IMR-90 (cell line): ENCODE measurements at regions not wholly inside any gene's neighbourhood (a gene's known extent, or its start where the extent isn't known, plus 50 kb on each side); places are given as distances from the start of the nearest gene placed in this dataset.
"Not testable (repeated sequence)": the region's sequence is repeated elsewhere in the genome, so short reads cannot be mapped to it uniquely, and the experiment has no call there.

Experiments used
- ATAC-seq: fragments of 200-7000 bp; cut with Tn5 transposase; 2 replicates; pipeline ENCODE4 v1.9.1; 2020; ENCODE audit warnings: low read depth, mild to moderate bottlenecking, moderate library complexity
- BruUV-seq: library from RNA; stranded (reverse); fragments of 400-500 nt; replicated peaks from 2 replicates; lab custom pipeline; 2021; lab: Mats Ljungman, UMichigan
- CTCF ChIA-PET: fragments of 300-600 bp; formaldehyde crosslinking; extraction: SDS; loops from one replicate; lab custom pipeline; 2021; ENCODE audit warnings: antibody characterized with exemption; lab: Yijun Ruan, JAX
- POLR2A ChIA-PET: fragments of 300-600 bp; sonication (Branson Sonifier 250); formaldehyde crosslinking; loops from one replicate; lab custom pipeline; 2022; ENCODE audit warnings: antibody characterized with exemption; ENCODE audit not compliant: unreplicated experiment; lab: Charles Lee
- DNase-seq: peaks from one replicate; pipeline ENCODE4 v3.0.0; 2013
- H2AFZ ChIP-seq: replicated peaks from 2 replicates; pipeline ENCODE3; 2013; ENCODE audit warnings: low read length, mild to moderate bottlenecking; ENCODE audit not compliant: poor library complexity
- H2AK5ac ChIP-seq: 2 replicates; pipeline ENCODE4 v1.6.1; 2013; ENCODE audit warnings: low read depth, low read length, inconsistent platforms
- H2AK9ac ChIP-seq: replicated peaks from 2 replicates; pipeline ENCODE3; 2013; ENCODE audit warnings: mild to moderate bottlenecking, low read depth, low read length, moderate library complexity; ENCODE audit not compliant: poor library complexity
- H2BK120ac ChIP-seq: 2 replicates; pipeline ENCODE4 v1.6.1; 2013; ENCODE audit warnings: low read depth, low read length, inconsistent platforms
- H2BK15ac ChIP-seq: 3 replicates; pipeline ENCODE4 v1.6.1; 2013; ENCODE audit warnings: low read depth, low read length, inconsistent platforms
- H2BK20ac ChIP-seq: 2 replicates; pipeline ENCODE4 v1.6.1; 2013; ENCODE audit warnings: low read depth, mild to moderate bottlenecking, inconsistent platforms, low read length, moderate library complexity
- H2BK5ac ChIP-seq: 2 replicates; pipeline ENCODE4 v1.6.1; 2013; ENCODE audit warnings: mild to moderate bottlenecking, low read depth, low read length, inconsistent platforms; ENCODE audit not compliant: poor library complexity, severe bottlenecking
- H3K14ac ChIP-seq: replicated peaks from 2 replicates; pipeline ENCODE4 v1.6.1; 2013; ENCODE audit warnings: low read depth, low read length, inconsistent platforms
- H3K18ac ChIP-seq: 2 replicates; pipeline ENCODE4 v1.6.1; 2013; ENCODE audit warnings: low read depth, low read length, control low read depth
- H3K23ac ChIP-seq: 2 replicates; pipeline ENCODE4 v1.6.1; 2013; ENCODE audit warnings: low read depth, low read length, inconsistent platforms
- H3K27ac ChIP-seq: 2 replicates; pipeline ENCODE4 v1.5.1; 2013; ENCODE audit warnings: mild to moderate bottlenecking, control low read depth, low read length; ENCODE audit not compliant: insufficient read depth
- H3K27me3 ChIP-seq: 2 replicates; pipeline ENCODE4 v1.6.1; 2013; ENCODE audit warnings: low read length; ENCODE audit not compliant: control insufficient read depth, insufficient read depth
- H3K36me3 ChIP-seq: 2 replicates; pipeline ENCODE4 v1.6.1; 2013; ENCODE audit warnings: low read length, mixed read lengths; ENCODE audit not compliant: control insufficient read depth, insufficient read depth
- H3K4ac ChIP-seq: 2 replicates; pipeline ENCODE4 v1.6.1; 2013; ENCODE audit warnings: low read depth, low read length, inconsistent platforms
- H3K4me1 ChIP-seq: 2 replicates; pipeline ENCODE4 v1.6.1; 2013; ENCODE audit warnings: low read length, mixed read lengths; ENCODE audit not compliant: control insufficient read depth, insufficient read depth
- H3K4me2 ChIP-seq: 2 replicates; pipeline ENCODE4 v1.6.1; 2013; ENCODE audit warnings: low read depth, mild to moderate bottlenecking, control low read depth, low read length, moderate library complexity
- H3K4me3 ChIP-seq: 2 replicates; pipeline ENCODE4 v1.5.1; 2013; ENCODE audit warnings: low read depth, mild to moderate bottlenecking, control low read depth, low read length, moderate library complexity; ENCODE audit not compliant: insufficient read depth
- H3K56ac ChIP-seq: 2 replicates; pipeline ENCODE4 v1.6.1; 2013; ENCODE audit warnings: low read length, inconsistent platforms; ENCODE audit not compliant: insufficient read depth; ENCODE audit errors: extremely low read depth
- H3K79me1 ChIP-seq, 2 experiments: 2 replicates each; pipeline ENCODE4 v1.6.1; 2013; ENCODE audit warnings: low read length in 2 of 2, inconsistent platforms in 1 of 2, low read depth in 1 of 2
- H3K9ac ChIP-seq: 2 replicates; pipeline ENCODE4 v1.6.1; 2013; ENCODE audit warnings: low read depth, low read length, control low read depth
- H3K9me1 ChIP-seq: 2 replicates; pipeline ENCODE4 v1.6.1; 2013; ENCODE audit warnings: low read length, inconsistent platforms; ENCODE audit not compliant: insufficient read depth
- H3K9me3 ChIP-seq: 2 replicates; pipeline ENCODE4 v1.6.1; 2013; ENCODE audit warnings: low read length; ENCODE audit not compliant: control insufficient read depth, insufficient read depth
- H4K20me1 ChIP-seq: 2 replicates; pipeline ENCODE4 v1.6.1; 2013; ENCODE audit warnings: low read length, inconsistent platforms; ENCODE audit not compliant: insufficient read depth
- H4K5ac ChIP-seq: 2 replicates; pipeline ENCODE4 v1.6.1; 2013; ENCODE audit warnings: mild to moderate bottlenecking, low read depth, low read length, control low read depth
- H4K8ac ChIP-seq, 2 experiments: 2 replicates each; pipeline ENCODE4 v1.6.1; 2013; ENCODE audit warnings: low read depth in 2 of 2, low read length in 2 of 2, control low read depth in 1 of 2, inconsistent platforms in 1 of 2
- H4K91ac ChIP-seq: 2 replicates; pipeline ENCODE4 v1.6.1; 2013; ENCODE audit warnings: low read depth, low read length, inconsistent platforms; ENCODE audit not compliant: insufficient read depth
- WGBS, 2 experiments: methylation state at CpG; one replicate each; pipeline versions ENCODE4 v1.1.5 to v1.1.7; 2013; ENCODE audit warnings: missing lambda C conversion rate in 2 of 2; ENCODE audit not compliant: insufficient read length in 1 of 2; ENCODE audit errors: extremely low coverage in 2 of 2; 5-methylcytosine and 5-hydroxymethylcytosine counted together
- dilution Hi-C: fragments of 300-500 bp; cut with HindIII; formaldehyde crosslinking; loops from one replicate; pipeline ENCODE4 v1.14.3; 2018; ENCODE audit warnings: low sequenced_read_pairs; ENCODE audit not compliant: unreplicated experiment
- in situ Hi-C: fragments of 300-500 bp; cut with MboI; formaldehyde crosslinking; loops from 3 replicates; pipeline ENCODE4 v1.14.3; 2019; ENCODE audit warnings: low sequenced_read_pairs, inconsistent platforms, mixed read lengths
- intact Hi-C: fragments of 100-400 bp; cut with micrococcal nuclease; formaldehyde crosslinking; loops from 2 replicates; pipeline ENCODE4 v1.10.0; 2022

- in situ Hi-C loops, POLR2A ChIA-PET, H2AFZ ChIP-seq: not testable (repeated sequence)
These were observed 139.4 kb upstream of the ANKRD55 start for GRCh38 chr5:56372491-56372890.

More at GRCh38 chr5:56372491-56372890, 139.4 kb upstream of the ANKRD55 start:
- H2BK20ac ChIP-seq, H3K4me2 ChIP-seq, H3K9ac ChIP-seq, H3K4me1 ChIP-seq, H3K9me1 ChIP-seq, intact Hi-C loops, H3K27ac ChIP-seq, dilution Hi-C loops, H3K14ac ChIP-seq, H3K79me1 ChIP-seq, H3K4me3 ChIP-seq, DNase-seq, H3K4ac ChIP-seq, H3K23ac ChIP-seq, H4K8ac ChIP-seq, H2BK15ac ChIP-seq, H2AK9ac ChIP-seq, H2BK5ac ChIP-seq, H4K20me1 ChIP-seq, H4K5ac ChIP-seq, H3K18ac ChIP-seq, ATAC-seq, H2AK5ac ChIP-seq, BruUV-seq, H3K36me3 ChIP-seq, H3K27me3 ChIP-seq, CTCF ChIA-PET, H2BK120ac ChIP-seq, H4K91ac ChIP-seq, H3K56ac ChIP-seq, H3K9me3 ChIP-seq: not testable (repeated sequence)
- no CpG with 5 or more reads among the region's 31 CpGs for WGBS, 2 experiments
